IMR-90 (cell line): ENCODE measurements at regions not wholly inside any gene's neighbourhood (a gene's known extent, or its start where the extent isn't known, plus 50 kb on each side); places are given as distances from the start of the nearest gene placed in this dataset.

Experiments
- ATAC-seq: fragments of 200-7000 bp; cut with Tn5 transposase; 2 replicates; pipeline ENCODE4 v1.9.1; 2020; ENCODE audit warnings: low read depth, mild to moderate bottlenecking, moderate library complexity
- BruUV-seq: library from RNA; stranded (reverse); fragments of 400-500 nt; replicated peaks from 2 replicates; lab custom pipeline; 2021; lab: Mats Ljungman, UMichigan
- CTCF ChIA-PET: fragments of 300-600 bp; formaldehyde crosslinking; extraction: SDS; loops from one replicate; lab custom pipeline; 2021; ENCODE audit warnings: antibody characterized with exemption; lab: Yijun Ruan, JAX
- POLR2A ChIA-PET: fragments of 300-600 bp; sonication (Branson Sonifier 250); formaldehyde crosslinking; loops from one replicate; lab custom pipeline; 2022; ENCODE audit warnings: antibody characterized with exemption; ENCODE audit not compliant: unreplicated experiment; lab: Charles Lee
- DNase-seq: peaks from one replicate; pipeline ENCODE4 v3.0.0; 2013
- H2AFZ ChIP-seq: replicated peaks from 2 replicates; pipeline ENCODE3; 2013; ENCODE audit warnings: low read length, mild to moderate bottlenecking; ENCODE audit not compliant: poor library complexity
- H2AK5ac ChIP-seq: 2 replicates; pipeline ENCODE4 v1.6.1; 2013; ENCODE audit warnings: low read depth, low read length, inconsistent platforms
- H2AK9ac ChIP-seq: replicated peaks from 2 replicates; pipeline ENCODE3; 2013; ENCODE audit warnings: mild to moderate bottlenecking, low read depth, low read length, moderate library complexity; ENCODE audit not compliant: poor library complexity
- H2BK120ac ChIP-seq: 2 replicates; pipeline ENCODE4 v1.6.1; 2013; ENCODE audit warnings: low read depth, low read length, inconsistent platforms
- H2BK15ac ChIP-seq: 3 replicates; pipeline ENCODE4 v1.6.1; 2013; ENCODE audit warnings: low read depth, low read length, inconsistent platforms
- H2BK20ac ChIP-seq: 2 replicates; pipeline ENCODE4 v1.6.1; 2013; ENCODE audit warnings: low read depth, mild to moderate bottlenecking, inconsistent platforms, low read length, moderate library complexity
- H2BK5ac ChIP-seq: 2 replicates; pipeline ENCODE4 v1.6.1; 2013; ENCODE audit warnings: mild to moderate bottlenecking, low read depth, low read length, inconsistent platforms; ENCODE audit not compliant: poor library complexity, severe bottlenecking
- H3K14ac ChIP-seq: replicated peaks from 2 replicates; pipeline ENCODE4 v1.6.1; 2013; ENCODE audit warnings: low read depth, low read length, inconsistent platforms
- H3K18ac ChIP-seq: 2 replicates; pipeline ENCODE4 v1.6.1; 2013; ENCODE audit warnings: low read depth, low read length, control low read depth
- H3K23ac ChIP-seq: 2 replicates; pipeline ENCODE4 v1.6.1; 2013; ENCODE audit warnings: low read depth, low read length, inconsistent platforms
- H3K27ac ChIP-seq: 2 replicates; pipeline ENCODE4 v1.5.1; 2013; ENCODE audit warnings: mild to moderate bottlenecking, control low read depth, low read length; ENCODE audit not compliant: insufficient read depth
- H3K27me3 ChIP-seq: 2 replicates; pipeline ENCODE4 v1.6.1; 2013; ENCODE audit warnings: low read length; ENCODE audit not compliant: control insufficient read depth, insufficient read depth
- H3K36me3 ChIP-seq: 2 replicates; pipeline ENCODE4 v1.6.1; 2013; ENCODE audit warnings: low read length, mixed read lengths; ENCODE audit not compliant: control insufficient read depth, insufficient read depth
- H3K4ac ChIP-seq: 2 replicates; pipeline ENCODE4 v1.6.1; 2013; ENCODE audit warnings: low read depth, low read length, inconsistent platforms
- H3K4me1 ChIP-seq: 2 replicates; pipeline ENCODE4 v1.6.1; 2013; ENCODE audit warnings: low read length, mixed read lengths; ENCODE audit not compliant: control insufficient read depth, insufficient read depth
- H3K4me2 ChIP-seq: 2 replicates; pipeline ENCODE4 v1.6.1; 2013; ENCODE audit warnings: low read depth, mild to moderate bottlenecking, control low read depth, low read length, moderate library complexity
- H3K4me3 ChIP-seq: 2 replicates; pipeline ENCODE4 v1.5.1; 2013; ENCODE audit warnings: low read depth, mild to moderate bottlenecking, control low read depth, low read length, moderate library complexity; ENCODE audit not compliant: insufficient read depth
- H3K56ac ChIP-seq: 2 replicates; pipeline ENCODE4 v1.6.1; 2013; ENCODE audit warnings: low read length, inconsistent platforms; ENCODE audit not compliant: insufficient read depth; ENCODE audit errors: extremely low read depth
- H3K79me1 ChIP-seq, 2 experiments: 2 replicates each; pipeline ENCODE4 v1.6.1; 2013; ENCODE audit warnings: low read length in 2 of 2, inconsistent platforms in 1 of 2, low read depth in 1 of 2
- H3K9ac ChIP-seq: 2 replicates; pipeline ENCODE4 v1.6.1; 2013; ENCODE audit warnings: low read depth, low read length, control low read depth
- H3K9me1 ChIP-seq: 2 replicates; pipeline ENCODE4 v1.6.1; 2013; ENCODE audit warnings: low read length, inconsistent platforms; ENCODE audit not compliant: insufficient read depth
- H3K9me3 ChIP-seq: 2 replicates; pipeline ENCODE4 v1.6.1; 2013; ENCODE audit warnings: low read length; ENCODE audit not compliant: control insufficient read depth, insufficient read depth
- H4K20me1 ChIP-seq: 2 replicates; pipeline ENCODE4 v1.6.1; 2013; ENCODE audit warnings: low read length, inconsistent platforms; ENCODE audit not compliant: insufficient read depth
- H4K5ac ChIP-seq: 2 replicates; pipeline ENCODE4 v1.6.1; 2013; ENCODE audit warnings: mild to moderate bottlenecking, low read depth, low read length, control low read depth
- H4K8ac ChIP-seq, 2 experiments: 2 replicates each; pipeline ENCODE4 v1.6.1; 2013; ENCODE audit warnings: low read depth in 2 of 2, low read length in 2 of 2, control low read depth in 1 of 2, inconsistent platforms in 1 of 2
- H4K91ac ChIP-seq: 2 replicates; pipeline ENCODE4 v1.6.1; 2013; ENCODE audit warnings: low read depth, low read length, inconsistent platforms; ENCODE audit not compliant: insufficient read depth
- BHLHE40 ChIP-seq: fragments of 150-350 bp; IDR thresholded peaks from 2 replicates; pipeline ENCODE4 v1.6.1; 2016; ENCODE audit warnings: mild to moderate bottlenecking, low read depth, low read length
- CEBPB ChIP-seq: IDR thresholded peaks from 2 replicates; pipeline ENCODE4 v1.6.1; 2012; ENCODE audit warnings: low read depth, low read length, improper control_type of control experiment
- CHD1 ChIP-seq: IDR thresholded peaks from 2 replicates; pipeline ENCODE4 v1.6.1; 2012; ENCODE audit warnings: low read depth, low read length, improper control_type of control experiment
- FOS ChIP-seq: fragments of 150-350 bp; IDR thresholded peaks from 2 replicates; pipeline ENCODE4 v1.6.1; 2016; ENCODE audit warnings: low read depth, low read length
- MAFK ChIP-seq: IDR thresholded peaks from 2 replicates; pipeline ENCODE4 v1.6.1; 2012; ENCODE audit warnings: low read depth, low read length, improper control_type of control experiment
- MAZ ChIP-seq: IDR thresholded peaks from 2 replicates; pipeline ENCODE4 v1.6.1; 2012; ENCODE audit warnings: low read depth, mild to moderate bottlenecking, low read length, improper control_type of control experiment, moderate library complexity, borderline replicate concordance
- MXI1 ChIP-seq: IDR thresholded peaks from 2 replicates; pipeline ENCODE4 v1.6.1; 2012; ENCODE audit warnings: low read depth, mild to moderate bottlenecking, low read length, moderate library complexity, borderline replicate concordance
- NFE2L2 ChIP-seq: fragments of 150-350 bp; IDR thresholded peaks from 2 replicates; pipeline ENCODE4 v1.6.1; 2016; ENCODE audit warnings: low read depth, mild to moderate bottlenecking, low read length
- POLR2A ChIP-seq: IDR thresholded peaks from 2 replicates; pipeline ENCODE4 v1.6.1; 2012; ENCODE audit warnings: mild to moderate bottlenecking, low read depth, low read length
- RAD21 ChIP-seq: IDR thresholded peaks from 2 replicates; pipeline ENCODE4 v1.6.1; 2012; ENCODE audit warnings: low read length, improper control_type of control experiment
- RCOR1 ChIP-seq: IDR thresholded peaks from 2 replicates; pipeline ENCODE4 v1.6.1; 2012; ENCODE audit warnings: mild to moderate bottlenecking, low read length, improper control_type of control experiment; ENCODE audit not compliant: insufficient replicate concordance
- RFX5 ChIP-seq: IDR thresholded peaks from 2 replicates; pipeline ENCODE4 v1.8.0; 2012; ENCODE audit warnings: low read depth, mild to moderate bottlenecking, low read length, moderate library complexity
- SMC3 ChIP-seq: fragments of 150-350 bp; IDR thresholded peaks from 2 replicates; pipeline ENCODE4 v1.6.1; 2016; ENCODE audit warnings: low read depth, mild to moderate bottlenecking, antibody characterized with exemption, low read length, moderate library complexity
- WGBS, 2 experiments: methylation state at CpG; one replicate each; pipeline versions ENCODE4 v1.1.5 to v1.1.7; 2013; ENCODE audit warnings: missing lambda C conversion rate in 2 of 2; ENCODE audit not compliant: insufficient read length in 1 of 2; ENCODE audit errors: extremely low coverage in 2 of 2; 5-methylcytosine and 5-hydroxymethylcytosine counted together
- dilution Hi-C: fragments of 300-500 bp; cut with HindIII; formaldehyde crosslinking; loops from one replicate; pipeline ENCODE4 v1.14.3; 2018; ENCODE audit warnings: low sequenced_read_pairs; ENCODE audit not compliant: unreplicated experiment
- in situ Hi-C: fragments of 300-500 bp; cut with MboI; formaldehyde crosslinking; loops from 3 replicates; pipeline ENCODE4 v1.14.3; 2019; ENCODE audit warnings: low sequenced_read_pairs, inconsistent platforms, mixed read lengths
- intact Hi-C: fragments of 100-400 bp; cut with micrococcal nuclease; formaldehyde crosslinking; loops from 2 replicates; pipeline ENCODE4 v1.10.0; 2022
- TF ChIP-seq, protein P1 (sequence below): fragments of 150-350 bp; IDR thresholded peaks from 2 replicates; pipeline ENCODE4 v1.6.1; 2016; ENCODE audit warnings: low read depth, mild to moderate bottlenecking, low read length, moderate library complexity, borderline replicate concordance
- TF ChIP-seq, protein P2 (sequence below): conservative IDR thresholded peaks from 2 replicates; pipeline ENCODE4 v1.5.1; 2012; ENCODE audit warnings: mild to moderate bottlenecking, low read depth, low read length, improper control_type of control experiment
- TF ChIP-seq, protein P3 (sequence below): fragments of 150-350 bp; IDR thresholded peaks from 2 replicates; pipeline ENCODE4 v1.6.1; 2017; ENCODE audit warnings: mild to moderate bottlenecking, antibody characterized with exemption, low read length, low read depth

DNA sequence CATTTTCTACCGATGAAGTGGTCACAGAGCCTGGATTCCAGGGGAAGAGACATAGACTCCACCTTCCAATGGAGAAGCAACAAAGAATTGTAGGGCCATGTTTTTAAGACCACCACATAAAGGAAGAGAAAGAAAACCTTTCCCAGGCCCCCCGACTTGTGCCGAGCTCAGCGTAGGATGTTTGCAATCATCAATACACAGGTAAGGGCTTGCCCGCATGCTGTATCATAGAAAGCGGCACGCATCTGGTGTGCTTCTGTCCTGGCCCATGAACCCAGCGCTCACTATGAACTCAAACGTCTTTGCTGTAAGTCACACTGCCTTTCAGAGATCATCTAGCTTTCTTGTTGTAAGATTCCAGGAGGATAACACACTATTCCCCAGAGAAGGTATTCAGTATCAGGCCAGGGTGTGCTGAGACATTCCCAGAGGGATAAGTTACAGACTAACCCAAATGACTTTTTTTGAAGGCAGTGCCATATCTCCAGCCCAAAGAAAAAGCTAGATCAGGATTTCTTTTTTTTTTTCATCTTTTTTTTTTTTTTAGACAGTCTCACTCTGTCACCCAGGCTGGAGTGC, 79.5 kb upstream of the RPL38 start:
- in situ Hi-C loops, result loop anchor here (25.0 kb wide), 1 partner anchor 162 kb away; no protein-coding TSS in a partner anchor
- no TSS peak for BruUV-seq

More for the DNA sequence above, 79.5 kb upstream of the RPL38 start:
- no peaks in the 10 kb centered on the region for H3K9me1 ChIP-seq
- no peak overlapping the region for H2AK9ac ChIP-seq
- no peaks in the 10 kb centered on the region for H4K20me1 ChIP-seq
- ChIA-PET CTCF (no interaction called here), POLR2A (no interaction called here)
- no peak for DNase-seq
- H4K91ac ChIP-seq, result no peak overlapping the region
- H3K9ac ChIP-seq, result no peak overlapping the region
- no peak overlapping the region for H3K27ac ChIP-seq
- intact Hi-C loops, result no loop called here
- H3K18ac ChIP-seq, result no peak overlapping the region
- no peaks in the 10 kb centered on the region for H3K36me3 ChIP-seq
- no peak overlapping the region for H2AFZ ChIP-seq
- ATAC-seq, result no peak
- no peak overlapping the region for H3K4me2 ChIP-seq
- H3K27me3 ChIP-seq, result no peaks in the 10 kb centered on the region
- TF ChIP-seq CEBPB (no peak), RAD21 (no peak), MAFK (no peak), MAZ (no peak), NFE2L2 (no peak), SMC3 (no peak), MXI1 (no peak), RFX5 (no peak), RCOR1 (no peak), FOS (no peak), CHD1 (no peak), POLR2A (no peak), BHLHE40 (no peak)
- TF ChIP-seq, protein P1, sequence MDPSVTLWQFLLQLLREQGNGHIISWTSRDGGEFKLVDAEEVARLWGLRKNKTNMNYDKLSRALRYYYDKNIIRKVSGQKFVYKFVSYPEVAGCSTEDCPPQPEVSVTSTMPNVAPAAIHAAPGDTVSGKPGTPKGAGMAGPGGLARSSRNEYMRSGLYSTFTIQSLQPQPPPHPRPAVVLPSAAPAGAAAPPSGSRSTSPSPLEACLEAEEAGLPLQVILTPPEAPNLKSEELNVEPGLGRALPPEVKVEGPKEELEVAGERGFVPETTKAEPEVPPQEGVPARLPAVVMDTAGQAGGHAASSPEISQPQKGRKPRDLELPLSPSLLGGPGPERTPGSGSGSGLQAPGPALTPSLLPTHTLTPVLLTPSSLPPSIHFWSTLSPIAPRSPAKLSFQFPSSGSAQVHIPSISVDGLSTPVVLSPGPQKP, result no peak
- TF ChIP-seq, protein P2, sequence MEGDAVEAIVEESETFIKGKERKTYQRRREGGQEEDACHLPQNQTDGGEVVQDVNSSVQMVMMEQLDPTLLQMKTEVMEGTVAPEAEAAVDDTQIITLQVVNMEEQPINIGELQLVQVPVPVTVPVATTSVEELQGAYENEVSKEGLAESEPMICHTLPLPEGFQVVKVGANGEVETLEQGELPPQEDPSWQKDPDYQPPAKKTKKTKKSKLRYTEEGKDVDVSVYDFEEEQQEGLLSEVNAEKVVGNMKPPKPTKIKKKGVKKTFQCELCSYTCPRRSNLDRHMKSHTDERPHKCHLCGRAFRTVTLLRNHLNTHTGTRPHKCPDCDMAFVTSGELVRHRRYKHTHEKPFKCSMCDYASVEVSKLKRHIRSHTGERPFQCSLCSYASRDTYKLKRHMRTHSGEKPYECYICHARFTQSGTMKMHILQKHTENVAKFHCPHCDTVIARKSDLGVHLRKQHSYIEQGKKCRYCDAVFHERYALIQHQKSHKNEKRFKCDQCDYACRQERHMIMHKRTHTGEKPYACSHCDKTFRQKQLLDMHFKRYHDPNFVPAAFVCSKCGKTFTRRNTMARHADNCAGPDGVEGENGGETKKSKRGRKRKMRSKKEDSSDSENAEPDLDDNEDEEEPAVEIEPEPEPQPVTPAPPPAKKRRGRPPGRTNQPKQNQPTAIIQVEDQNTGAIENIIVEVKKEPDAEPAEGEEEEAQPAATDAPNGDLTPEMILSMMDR, result no peak
- TF ChIP-seq, protein P3, sequence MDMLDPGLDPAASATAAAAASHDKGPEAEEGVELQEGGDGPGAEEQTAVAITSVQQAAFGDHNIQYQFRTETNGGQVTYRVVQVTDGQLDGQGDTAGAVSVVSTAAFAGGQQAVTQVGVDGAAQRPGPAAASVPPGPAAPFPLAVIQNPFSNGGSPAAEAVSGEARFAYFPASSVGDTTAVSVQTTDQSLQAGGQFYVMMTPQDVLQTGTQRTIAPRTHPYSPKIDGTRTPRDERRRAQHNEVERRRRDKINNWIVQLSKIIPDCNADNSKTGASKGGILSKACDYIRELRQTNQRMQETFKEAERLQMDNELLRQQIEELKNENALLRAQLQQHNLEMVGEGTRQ, result no peak
- H3K56ac ChIP-seq, result no peak overlapping the region
- dilution Hi-C loops, result no loop called here
- no peak overlapping the region for H4K5ac ChIP-seq
- no peaks in the 10 kb centered on the region for H3K4me1 ChIP-seq
- no peak overlapping the region for H3K23ac ChIP-seq
- H3K9me3 ChIP-seq, result peaks cover 41% of the 10 kb centered on the region
- no peak overlapping the region for H2BK5ac ChIP-seq
- no peak overlapping the region for H4K8ac ChIP-seq
- H2BK15ac ChIP-seq, result no peak overlapping the region
- H2BK20ac ChIP-seq, result no peak overlapping the region
- 100% methylated on average over 5 of the region's 9 CpGs; no CpG with 5 or more reads in 1 of the 2 experiments for WGBS, 2 experiments
- no peak overlapping the region for H3K4me3 ChIP-seq
- no peak overlapping the region for H3K4ac ChIP-seq
- no peak overlapping the region for H3K14ac ChIP-seq
- H3K79me1 ChIP-seq, result no peaks in the 10 kb centered on the region
- no peak overlapping the region for H2BK120ac ChIP-seq
- no peak overlapping the region for H2AK5ac ChIP-seq
